ENCODE measurements at regions not wholly inside any gene's neighbourhood (a gene's known extent, or its start where the extent isn't known, plus 50 kb on each side); places are given as distances from the start of the nearest gene placed in this dataset.
"Not testable (repeated sequence)": the region's sequence is repeated elsewhere in the genome, so short reads cannot be mapped to it uniquely, and the experiment has no call there.

DNA sequence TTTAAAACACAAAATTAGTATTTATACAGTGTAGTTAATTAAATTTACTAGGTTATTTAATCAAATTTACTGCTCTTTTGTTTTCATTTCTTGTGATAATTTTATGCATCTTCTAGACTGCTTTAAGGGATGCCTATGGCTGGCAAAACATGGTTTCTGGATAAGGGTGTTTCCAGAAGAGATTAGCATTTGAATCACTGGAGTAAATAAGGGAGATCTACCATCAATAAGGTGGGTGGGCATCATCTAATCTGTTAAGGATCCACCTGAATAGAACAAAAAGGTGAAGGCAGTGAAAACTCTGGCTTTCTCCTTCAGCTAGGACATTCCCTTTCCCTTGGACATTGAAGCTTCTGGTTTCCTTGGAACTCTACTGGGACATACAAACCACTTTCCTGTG is 146.2 kb upstream of the LAMA2 start:
- DNase-seq (ENCODE audit: low spot score): no peak

DNA sequence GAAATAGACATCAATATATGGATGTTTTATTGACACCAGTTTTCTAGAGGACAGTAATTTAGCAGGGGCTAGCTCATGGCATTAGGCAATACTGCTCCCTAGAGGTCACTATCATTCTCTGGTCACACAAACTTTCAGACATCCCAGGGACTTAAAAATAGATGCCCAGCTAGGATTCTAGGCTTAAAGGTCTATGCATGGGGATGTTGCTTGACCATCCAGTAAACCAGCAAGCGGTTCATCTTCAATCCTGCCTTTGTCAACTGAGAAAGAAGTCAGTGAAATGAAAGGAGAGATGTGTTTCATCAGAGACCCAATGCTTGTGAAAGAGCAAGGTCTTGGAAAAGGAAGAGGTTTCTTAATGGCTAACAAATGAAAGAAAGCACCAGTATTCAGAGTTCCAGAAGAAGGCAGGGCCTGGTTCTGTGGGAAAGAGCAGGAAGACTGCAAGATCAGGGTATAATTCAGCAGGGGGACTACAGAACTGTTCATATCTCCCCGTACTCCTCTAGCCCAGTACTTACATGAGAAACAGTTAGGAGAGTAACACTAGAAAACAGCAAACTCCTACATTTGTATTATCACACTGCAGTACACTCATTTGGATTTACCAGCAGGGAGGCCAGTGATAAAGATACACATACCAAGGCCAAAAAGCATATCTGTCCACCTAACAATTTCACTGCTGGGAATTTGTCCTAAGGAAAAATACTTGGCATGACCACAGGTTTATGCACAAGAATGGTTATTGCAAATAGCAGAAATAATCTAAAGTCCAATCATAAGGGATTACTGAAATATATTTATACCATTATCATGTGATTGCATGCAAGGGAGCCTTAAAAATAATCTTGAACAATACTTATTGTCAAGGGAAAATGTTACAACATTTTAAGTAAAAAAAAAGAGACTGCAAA is 151.4 kb upstream of the LAMA2 start:
- DNase-seq (ENCODE audit: low spot score): peak; percentile 17

DNA sequence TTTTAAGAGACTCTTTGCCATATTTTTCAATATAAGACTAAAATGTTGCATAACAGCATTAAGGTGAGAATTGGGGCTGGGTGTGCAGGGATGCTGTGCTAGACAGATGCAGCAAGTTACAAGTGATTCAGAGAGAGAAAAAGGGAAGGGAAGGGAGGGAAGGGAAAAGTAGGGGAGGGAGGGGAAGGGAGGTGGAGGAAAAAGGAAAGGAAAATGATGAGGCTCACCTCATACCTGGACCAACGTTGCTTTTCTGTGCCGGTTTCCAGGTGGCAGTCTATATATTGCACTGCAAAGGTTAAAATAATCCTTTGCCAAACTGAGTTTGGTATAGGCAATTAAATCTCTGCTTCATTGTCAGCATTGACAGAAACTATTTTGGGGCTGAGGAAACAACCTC is 155.4 kb upstream of the LAMA2 start:
- no peak for DNase-seq (ENCODE audit: low spot score)

DNA sequence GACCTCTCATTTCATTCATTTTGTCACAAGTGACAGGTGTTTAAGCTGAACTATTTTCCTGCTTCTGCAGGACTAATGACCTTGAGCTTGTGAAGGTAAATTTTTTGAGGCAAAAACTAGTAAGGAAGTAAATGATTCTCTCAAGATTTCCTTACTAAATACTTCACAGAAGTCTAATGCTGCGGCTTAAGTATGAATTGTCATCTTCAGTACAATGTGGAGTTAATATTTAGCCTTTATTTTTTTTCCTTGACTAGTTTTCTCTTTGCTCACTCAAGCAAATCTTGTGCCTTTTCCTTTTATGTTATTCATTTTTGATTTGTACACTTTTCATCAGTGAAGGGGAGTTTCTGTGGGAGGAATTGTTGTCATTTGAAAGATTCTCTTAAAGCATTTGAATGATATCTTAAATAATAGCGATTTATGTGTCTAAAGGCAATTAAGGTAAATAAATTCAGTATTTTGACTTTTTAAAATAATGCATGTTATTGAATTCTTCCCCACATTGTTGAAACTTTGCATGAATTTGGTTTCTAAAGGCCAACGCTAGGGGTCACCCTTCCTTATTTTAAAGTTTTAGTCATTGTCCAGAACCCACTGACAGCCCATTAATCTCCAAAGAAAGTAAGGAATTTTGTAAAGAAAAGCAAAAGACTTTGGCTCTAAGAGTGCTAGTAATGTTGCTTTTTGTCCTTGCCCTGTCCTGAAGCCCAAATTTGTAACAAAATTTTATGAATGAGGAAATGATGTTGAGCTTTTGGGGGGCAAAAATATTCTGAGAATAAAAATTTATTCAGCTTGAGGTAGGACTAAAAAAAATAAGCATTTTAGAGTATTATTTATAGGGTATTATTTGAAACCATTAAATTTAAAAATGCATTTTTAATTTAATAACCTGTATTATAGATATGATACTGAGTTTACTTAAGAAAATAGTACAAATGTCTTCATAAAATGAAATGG is 157.4 kb upstream of the LAMA2 start:
- peak; percentile 16 for DNase-seq (ENCODE audit: low spot score)

DNA sequence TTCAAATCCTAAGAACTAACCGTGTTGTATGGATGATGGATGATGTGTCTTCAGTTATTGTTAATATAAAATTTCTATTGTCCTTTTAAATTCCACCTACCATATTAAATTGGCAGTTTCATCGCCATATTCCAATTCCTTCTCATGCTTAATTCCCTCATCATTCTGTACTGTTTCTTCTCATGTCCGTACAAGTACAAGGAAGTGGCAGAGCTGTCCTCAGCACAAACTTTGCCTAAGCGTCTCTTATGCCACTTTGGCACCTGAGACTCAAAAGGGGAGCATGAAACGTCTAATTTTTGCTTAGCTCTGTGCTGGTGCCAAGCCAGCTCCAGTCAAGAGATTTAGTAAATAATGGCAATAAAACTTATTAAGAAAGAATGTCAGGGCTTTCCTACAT is 158.2 kb upstream of the LAMA2 start:
- no peak for DNase-seq (ENCODE audit: low spot score)

DNA sequence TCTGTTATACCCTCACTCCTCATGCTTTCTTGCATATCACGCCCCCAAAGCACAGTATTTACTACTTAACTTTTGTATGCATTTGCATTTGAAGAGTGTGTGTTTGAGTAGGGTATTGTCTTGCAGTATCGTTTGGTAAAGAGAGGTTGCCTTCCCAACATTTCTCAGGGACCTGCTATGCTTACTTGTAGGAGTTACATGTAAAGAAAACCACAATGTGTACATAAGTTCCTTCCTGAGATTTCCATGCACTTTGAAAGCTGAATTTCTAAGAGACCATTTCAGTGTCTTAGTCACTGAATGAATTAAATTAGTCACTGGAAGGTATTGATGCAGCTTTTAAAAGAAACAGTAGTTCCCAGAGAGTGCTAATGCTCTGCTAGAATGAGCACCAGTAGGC is 159.3 kb upstream of the LAMA2 start:
- peak; percentile 0 for DNase-seq (ENCODE audit: low spot score)

DNA sequence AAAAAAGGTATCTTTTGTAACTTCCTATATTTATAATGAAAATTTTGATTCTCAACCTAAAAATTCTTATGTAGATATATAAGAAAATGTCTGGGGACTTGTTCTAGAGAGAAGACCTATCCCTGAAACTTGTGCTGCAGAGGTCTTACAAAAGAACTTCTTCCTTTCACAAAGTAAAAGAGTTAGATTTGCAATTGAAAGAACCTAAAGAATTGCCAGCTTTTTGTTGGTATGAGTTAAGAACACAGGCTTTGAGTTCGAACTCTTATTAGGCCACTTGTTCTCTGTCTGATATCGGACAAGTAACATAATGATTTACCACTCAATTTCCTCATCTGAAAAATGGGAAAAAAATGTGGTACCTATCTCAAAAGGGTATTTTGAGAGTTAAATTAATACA is 162.0 kb upstream of the LAMA2 start:
- DNase-seq (ENCODE audit: low spot score): no peak

DNA sequence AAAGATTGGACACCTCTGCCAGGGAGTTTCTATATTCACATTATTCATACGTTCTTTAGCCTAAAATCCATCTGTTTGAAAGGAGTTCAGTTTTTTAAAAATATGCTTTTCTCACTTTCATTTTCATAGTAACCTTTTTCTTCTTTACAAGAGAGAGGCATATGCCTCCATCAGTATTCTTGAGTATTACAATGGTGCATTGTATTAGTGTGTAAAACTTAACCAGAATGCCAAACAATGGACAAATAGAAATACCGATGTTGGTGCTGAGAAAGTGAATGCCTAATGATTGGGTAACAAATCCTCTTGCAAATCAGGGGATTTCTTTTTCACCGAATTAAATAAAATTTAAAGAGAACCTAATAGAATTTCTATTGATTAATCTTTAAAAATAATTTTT is 163.2 kb upstream of the LAMA2 start:
- DNase-seq (ENCODE audit: low spot score): no peak

DNA sequence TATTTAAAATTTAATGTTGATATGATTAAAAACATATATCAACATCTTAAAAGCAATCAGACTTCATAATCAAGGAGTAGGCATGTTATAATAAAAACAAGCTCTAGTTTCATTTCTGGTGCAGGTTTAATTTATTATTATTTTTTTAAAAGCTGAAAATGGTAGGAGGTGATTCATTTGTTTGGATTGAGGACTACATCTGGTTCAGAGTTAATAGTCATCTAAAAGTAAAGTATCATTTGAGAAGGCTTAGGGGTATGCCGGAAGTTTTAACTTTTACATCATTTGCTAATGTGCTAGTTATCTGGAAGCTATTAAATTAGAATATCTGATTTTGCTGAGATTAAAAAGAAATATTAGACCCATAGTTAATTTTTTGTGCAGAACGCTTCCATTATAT is 169.5 kb upstream of the LAMA2 start:
- no peak for DNase-seq (ENCODE audit: low spot score)

DNA sequence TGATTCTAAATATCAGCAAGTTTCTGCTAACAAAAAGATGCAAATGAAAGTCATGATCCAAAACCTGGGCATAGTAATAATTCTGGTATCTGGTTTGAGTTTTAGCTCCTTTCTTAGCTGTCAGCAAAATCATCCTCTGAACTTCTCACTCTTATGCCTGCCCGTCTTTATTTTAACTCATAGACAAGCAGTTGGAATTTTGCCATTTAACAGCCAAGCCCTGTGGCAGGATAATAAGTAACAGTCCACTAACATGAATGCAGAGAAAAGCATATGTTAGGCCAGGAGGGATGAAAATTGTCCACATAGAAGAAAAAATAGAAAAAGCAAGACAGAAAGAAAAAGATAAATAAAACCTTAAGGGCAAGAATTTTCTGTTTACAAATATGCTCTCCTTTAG is 170.0 kb upstream of the LAMA2 start:
- DNase-seq (ENCODE audit: low spot score): no peak

DNA sequence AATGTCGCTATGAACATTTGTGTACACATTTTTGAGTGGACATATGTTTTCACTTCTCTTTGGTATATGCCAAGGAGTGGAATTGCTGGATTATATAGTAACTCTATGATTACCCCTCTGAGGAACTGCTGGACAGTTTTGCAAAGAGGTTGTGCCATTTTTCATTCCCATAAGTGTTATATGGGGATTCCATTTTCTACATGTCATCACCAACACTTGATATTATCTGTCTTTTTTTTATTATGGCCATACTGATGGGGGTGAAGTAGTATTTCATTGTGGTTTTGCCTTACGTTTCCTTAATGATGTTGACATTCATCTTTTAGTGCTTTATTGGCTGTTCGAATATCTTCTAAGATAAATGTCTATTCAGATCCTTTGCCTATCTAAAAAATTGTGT is 171.8 kb upstream of the LAMA2 start:
- DNase-seq (ENCODE audit: low spot score): no peak

DNA sequence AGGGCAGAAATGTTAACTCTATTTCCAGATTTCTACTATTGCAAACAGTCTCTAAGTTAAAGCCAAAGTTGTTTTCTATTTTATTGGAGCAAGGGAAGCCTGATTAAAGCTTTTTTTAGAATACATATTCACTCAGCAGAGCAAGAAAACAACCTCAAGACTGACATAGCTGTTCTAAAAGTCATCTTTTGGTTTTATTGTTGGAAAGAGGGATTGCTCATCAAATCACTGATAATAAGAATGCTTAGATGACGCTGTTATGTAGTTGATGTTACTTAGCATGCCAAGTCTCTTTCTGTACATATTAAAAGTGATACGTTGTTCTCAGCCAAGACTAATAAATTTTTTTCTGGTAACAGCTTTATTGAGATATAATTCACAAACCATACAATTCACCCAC is 172.6 kb upstream of the LAMA2 start:
- no peak for DNase-seq (ENCODE audit: low spot score)

DNA sequence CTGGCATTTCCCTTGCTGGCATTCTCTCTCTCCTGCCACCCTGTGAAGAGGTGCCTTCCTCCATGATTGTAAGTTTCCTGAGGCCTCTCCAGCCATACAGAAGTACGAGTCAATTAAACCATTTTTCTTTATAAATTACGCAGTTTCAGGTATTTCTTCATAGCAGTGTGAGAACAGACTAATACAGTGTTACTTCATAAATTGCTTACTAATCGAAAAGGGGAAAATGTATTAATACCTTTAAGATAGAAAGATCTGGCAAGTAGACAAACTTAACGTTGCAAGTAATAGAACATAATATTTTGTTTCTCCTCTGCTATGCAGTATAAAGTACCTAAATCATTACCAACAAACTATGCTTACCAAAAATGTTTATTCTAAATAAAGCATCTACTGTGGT is 178.3 kb upstream of the LAMA2 start:
- DNase-seq (ENCODE audit: low spot score): no peak

DNA sequence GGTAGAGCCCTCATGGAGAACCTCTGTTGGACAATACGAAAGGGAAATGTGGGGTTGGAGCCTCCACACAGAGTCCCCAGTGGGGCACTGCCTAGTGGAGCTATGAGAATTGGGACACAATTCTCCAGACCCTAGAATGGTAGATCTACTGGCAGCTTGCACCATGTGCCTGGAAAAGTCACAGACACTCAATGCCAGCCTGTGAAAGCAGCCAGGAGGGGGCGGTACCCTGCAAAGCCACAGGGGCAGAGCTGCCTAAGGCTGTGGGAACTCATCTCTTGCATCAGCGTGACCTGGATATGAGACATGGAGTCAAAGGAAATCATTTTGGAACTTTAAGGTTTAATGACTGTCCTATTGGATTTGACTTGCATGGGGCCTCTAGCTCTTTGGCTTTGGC is 179.1 kb upstream of the LAMA2 start:
- not testable (repeated sequence) for DNase-seq (ENCODE audit: low spot score)

DNA sequence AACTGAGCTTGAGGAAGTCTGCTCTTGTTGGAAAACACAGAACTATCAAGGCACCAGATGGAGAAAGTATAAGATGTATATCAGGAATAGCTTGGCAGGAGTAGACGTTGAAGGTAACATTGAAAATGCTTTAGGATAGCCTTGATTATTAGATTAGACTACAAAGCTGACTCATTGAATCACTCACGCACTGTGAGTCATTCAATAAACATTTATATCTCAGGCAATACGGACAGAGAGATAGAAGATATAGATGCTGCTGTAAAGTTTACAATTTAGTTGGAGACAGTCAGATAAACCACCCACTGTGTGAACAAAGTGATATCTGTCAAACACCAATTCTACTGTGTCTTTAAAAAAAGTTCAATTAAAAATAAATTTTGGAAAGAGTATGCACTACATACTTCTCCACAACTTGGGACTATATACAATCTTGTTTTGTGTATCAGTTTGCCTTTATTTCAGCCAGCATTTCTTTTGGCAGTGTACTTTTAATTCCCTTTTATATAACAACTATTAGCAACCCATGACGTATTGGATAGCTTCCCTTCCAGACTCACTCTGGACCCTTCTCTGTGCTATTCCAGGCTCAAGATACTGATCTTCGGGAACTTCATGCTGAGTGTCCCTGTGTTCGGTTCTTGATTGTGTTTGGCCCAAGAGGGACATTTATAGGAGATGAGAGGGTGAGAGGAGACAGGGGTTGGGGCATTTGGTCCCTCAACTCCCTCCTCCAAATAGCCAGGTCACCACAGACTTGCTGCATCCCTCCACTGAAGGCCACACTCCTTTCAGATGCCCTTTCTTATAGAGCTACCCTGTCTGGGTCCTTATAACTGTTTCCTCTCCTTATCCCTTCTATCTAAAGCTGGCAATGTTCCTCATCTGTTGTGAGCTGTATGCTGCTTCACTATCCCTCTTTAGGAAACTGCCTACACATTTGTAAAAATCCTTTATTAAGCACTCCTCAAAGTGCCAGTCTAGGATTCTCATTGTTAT is 176.6 kb upstream of the PTPRK start:
- no peak for DNase-seq (ENCODE audit: low spot score)

DNA sequence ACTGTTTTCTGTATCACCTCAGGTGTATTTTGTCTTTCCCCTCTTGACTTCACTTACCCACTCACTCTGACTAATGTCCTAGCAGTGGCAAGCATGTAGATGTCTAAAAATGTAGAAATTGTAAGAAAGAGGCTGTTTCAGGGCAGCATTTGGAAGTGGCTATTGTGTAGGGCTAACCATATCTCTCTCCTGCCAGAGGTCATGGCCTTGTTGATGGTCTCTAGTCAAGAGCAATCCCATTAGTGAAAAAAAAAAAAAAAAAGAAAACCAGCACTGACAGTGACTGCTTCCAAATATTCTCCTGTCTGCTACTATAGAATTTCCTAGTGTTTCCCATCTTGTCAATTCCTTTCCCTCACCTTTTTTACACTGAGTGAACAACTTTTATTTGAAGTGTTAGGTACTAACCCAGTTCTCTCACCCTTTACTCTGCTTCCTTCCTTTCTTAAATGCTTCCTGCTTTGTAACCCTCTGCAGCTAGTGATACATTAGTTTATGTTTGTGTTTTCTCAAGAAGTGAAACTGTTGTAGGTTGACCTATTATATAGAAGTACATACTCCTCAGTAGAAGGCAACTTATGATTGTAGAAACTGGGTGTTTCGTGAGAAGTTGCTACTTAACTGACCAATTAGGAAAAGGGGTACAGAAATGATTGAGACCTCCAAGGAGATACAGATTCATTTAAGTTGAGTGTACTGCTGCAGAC is 174.1 kb upstream of the PTPRK start:
- DNase-seq (ENCODE audit: low spot score): no peak

DNA sequence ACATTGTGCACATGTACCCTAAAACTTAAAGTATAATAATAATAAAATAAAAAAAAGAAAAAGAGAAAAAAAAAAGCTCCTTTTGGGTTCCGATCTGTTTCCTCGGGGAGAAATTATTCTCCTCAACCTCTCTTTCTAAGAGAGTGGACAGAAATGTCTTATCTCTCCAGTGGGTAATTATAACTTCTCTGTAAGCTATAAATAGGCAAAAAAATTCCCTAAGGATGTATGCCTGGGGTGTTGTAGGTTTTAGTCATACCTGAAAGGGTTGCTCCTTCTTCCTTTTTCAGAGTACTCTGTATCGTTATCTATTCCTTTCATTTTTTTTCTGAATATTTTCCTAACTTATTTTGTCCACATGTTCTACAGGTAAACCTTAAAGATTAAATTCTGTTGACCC is 169.7 kb upstream of the PTPRK start:
- no peak for DNase-seq (ENCODE audit: low spot score)

DNA sequence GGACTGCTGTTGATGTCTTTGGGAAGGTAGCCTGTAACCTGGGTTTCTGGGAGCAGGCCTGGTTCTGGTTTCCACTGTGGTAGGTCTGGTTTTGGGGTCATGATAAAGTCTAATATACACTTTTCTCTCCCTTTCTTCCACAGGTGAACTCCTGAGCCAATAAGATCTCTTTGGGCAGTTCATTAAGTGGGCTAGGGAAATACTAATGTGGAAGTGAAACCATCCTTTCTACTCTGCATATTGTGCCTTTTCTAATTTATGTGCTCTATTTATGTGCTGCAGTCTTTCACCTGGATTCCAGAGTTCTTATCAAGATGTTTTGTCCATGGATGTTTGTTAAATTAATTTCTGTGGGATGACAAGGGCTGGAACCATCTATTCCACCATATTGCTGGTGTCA is 165.7 kb upstream of the PTPRK start:
- no peak for DNase-seq (ENCODE audit: low spot score)

DNA sequence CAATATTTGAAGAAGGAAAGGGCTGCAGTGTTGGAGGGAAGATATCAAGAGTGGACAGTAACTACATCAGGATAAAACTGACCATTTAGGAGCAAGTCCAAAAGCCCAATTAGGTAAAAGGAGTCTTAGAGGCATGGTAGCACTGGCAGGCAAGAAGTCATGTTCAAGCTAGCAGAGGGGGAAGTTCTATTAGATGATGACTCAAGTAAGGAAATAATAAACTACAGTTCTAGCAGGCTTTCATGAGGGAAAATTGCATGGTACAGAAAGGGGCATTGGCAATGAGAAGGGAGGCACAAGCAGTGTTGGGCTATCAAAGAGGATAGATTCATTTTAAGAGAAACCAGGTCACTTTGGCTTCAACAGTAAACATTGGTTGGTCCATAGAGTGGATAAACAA is 156.1 kb upstream of the PTPRK start:
- no peak for DNase-seq (ENCODE audit: low spot score)

DNA sequence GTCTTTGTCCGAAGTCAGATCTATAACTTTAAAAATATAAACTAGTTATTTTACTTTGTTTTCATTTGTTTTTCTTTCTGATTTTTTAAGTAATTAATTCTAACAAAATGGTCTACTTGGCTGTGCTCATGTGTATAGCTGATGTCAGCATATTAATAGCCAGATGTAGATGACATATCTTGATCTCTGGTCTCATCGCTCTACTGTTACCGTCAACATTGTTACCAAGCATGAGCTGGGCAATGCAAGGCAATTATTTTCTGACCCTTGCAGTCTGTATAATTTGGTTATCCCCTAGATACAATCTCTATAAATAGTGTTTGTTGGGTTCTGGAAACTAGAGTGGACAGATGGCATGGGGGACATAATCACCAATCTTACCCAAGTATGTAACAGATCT is 151.6 kb upstream of the PTPRK start:
- no peak for DNase-seq (ENCODE audit: low spot score)

DNA sequence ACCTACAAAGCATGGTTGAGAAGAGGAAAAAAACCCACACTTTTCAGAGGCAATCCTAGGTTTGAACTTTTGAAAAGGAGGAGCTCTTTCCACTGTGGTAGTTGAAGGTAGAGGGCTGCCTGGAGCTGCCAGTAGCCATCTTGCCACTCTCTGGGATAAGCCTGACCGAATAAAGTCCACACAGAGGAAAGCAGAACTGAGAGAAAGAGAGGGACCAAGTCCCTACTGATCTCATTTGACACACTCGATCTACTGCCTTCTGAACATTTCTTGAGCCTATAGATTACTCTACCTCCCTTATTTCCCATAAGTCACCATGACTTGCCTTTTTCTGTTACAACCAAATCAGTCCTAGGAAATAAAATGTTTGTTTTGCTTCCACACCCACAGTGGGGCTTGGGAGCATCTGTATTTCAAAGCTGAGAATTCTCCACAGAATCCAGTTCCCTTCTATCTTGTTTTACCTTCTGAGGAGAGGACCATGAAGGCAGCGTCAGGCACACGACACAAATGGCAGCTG is 147.0 kb upstream of the PTPRK start:
- DNase-seq (ENCODE audit: low spot score): no peak

Data from activated CD4-positive, alpha-beta T cell treated with anti-CD3 and anti-CD28 coated beads, Interleukin-2, Interleukin-4, amounts not matched to agents 100 ng/mL and 50 ng/mL, durations not matched to agents 16 hours and 8 hours (primary cell).